ENCODE measurements at regions not wholly inside any gene's neighbourhood (a gene's known extent, or its start where the extent isn't known, plus 50 kb on each side); places are given as distances from the start of the nearest gene placed in this dataset.

DNA sequence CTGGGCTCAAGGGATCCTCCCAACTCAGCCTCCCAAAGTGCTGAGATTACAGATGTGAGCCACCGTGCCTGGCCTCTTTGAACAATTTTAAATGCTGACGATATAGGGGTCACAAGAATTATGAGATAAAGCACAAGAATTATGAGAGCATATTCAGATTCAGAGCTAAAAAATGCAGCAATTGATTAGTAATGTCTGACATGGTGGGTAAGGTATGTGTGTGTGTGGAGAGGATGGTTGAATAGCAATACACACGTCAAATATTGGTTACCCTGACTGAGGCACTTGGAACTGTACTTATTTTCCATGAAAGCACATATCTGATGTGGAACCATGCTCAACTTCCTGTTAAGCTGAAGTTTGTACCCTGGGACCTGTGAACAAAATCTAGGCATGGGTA lies 115.6 kb downstream of the EOMES start:
- TF ChIP-seq, protein P1, sequence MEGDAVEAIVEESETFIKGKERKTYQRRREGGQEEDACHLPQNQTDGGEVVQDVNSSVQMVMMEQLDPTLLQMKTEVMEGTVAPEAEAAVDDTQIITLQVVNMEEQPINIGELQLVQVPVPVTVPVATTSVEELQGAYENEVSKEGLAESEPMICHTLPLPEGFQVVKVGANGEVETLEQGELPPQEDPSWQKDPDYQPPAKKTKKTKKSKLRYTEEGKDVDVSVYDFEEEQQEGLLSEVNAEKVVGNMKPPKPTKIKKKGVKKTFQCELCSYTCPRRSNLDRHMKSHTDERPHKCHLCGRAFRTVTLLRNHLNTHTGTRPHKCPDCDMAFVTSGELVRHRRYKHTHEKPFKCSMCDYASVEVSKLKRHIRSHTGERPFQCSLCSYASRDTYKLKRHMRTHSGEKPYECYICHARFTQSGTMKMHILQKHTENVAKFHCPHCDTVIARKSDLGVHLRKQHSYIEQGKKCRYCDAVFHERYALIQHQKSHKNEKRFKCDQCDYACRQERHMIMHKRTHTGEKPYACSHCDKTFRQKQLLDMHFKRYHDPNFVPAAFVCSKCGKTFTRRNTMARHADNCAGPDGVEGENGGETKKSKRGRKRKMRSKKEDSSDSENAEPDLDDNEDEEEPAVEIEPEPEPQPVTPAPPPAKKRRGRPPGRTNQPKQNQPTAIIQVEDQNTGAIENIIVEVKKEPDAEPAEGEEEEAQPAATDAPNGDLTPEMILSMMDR (conservative IDR thresholded peaks at IDR 0.05; ENCODE audit: low read length) = no peak
- TF ChIP-seq EZH2phosphoT487 (IDR thresholded peaks at IDR 0.05; ENCODE audit: borderline replicate concordance) = no peak
